NCI-H2081 (cell line): ENCODE measurements at regions not wholly inside any gene's neighbourhood (a gene's known extent, or its start where the extent isn't known, plus 50 kb on each side); places are given as distances from the start of the nearest gene placed in this dataset.
A peak's percentile ranks its signal among the peaks of the same experiment; 100 is the strongest.
"Not testable (repeated sequence)": the region's sequence is repeated elsewhere in the genome, so short reads cannot be mapped to it uniquely, and the experiment has no call there.

Experiments
- DNase-seq, 2 experiments: peaks; one replicate each; lab custom pipeline; 2025; lab: John Stamatoyannopoulos, UW

DNA sequence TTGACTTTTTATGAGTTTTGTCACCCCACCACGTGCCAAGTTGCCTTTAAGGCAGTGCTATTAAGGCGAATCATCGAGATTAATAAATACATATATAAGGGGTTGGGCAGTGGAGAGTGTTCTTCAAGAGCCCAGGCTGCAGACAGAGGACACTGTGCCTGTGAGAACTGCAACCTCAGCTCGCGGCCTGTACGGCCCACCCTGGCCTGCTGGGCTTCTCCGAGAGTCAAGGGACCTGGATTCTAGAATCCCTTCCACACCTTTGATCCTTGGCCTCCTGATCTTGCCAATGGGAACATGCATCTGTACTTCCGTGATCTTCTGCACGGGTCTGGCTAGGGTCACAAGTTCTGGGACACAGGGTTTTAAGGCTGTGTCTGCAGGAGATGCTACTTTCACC lies 54.5 kb downstream of the IRX5 start:
- DNase-seq: no peak

GRCh38 chr16:54985668-54986067 lies 55.0 kb downstream of the IRX5 start:
- no peak for DNase-seq

GRCh38 chr16:54986409-54986808 lies 55.7 kb downstream of the IRX5 start:
- no peak for DNase-seq

DNA sequence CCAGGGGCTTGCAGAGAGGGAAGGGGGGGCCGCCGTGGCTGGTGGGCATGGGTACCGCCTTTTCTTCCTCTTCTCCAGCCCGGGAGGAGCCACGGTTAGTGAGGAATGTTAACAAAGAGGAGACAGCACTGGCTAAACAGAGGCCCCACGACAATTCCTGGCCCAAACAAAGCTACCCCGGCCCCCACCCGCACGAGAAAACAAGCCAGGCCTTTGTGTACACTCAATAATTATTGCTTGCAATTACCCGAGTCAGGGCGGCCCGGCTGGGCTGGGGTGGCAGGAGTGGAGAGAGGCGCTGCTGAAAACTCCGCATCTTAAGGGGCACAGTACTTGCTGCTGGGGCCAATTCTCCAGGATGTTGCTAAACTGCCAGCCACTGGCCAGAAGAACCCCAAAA lies 56.4 kb downstream of the IRX5 start:
- peak; percentile 16 to 30 for DNase-seq

- DNase-seq: no peak
These were observed 60.9 kb downstream of the IRX5 start for GRCh38 chr16:54991525-54991924.

DNA sequence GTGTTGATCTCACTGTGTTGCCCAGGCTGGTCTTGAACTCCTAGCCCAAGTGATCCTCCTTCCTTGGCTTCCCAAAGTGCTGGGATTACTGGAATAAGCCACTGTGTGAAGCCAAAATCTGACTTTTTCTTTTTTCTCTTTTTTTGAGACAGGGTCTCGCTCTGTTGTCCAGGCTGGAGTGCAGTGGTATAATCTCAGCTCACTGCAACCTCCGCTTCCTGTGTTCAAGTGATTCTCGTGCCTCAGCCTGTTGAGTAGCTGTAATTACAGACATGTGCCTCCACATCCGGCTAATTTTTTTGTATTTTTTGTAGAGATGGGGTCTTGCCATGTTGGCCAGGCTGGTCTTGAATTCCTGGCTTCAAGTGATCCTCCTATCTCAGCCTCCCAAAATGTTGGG lies 61.3 kb downstream of the IRX5 start:
- not testable (repeated sequence) for DNase-seq

GRCh38 chr16:54993106-54993895 lies 62.6 kb downstream of the IRX5 start:
- no peak for DNase-seq

DNA sequence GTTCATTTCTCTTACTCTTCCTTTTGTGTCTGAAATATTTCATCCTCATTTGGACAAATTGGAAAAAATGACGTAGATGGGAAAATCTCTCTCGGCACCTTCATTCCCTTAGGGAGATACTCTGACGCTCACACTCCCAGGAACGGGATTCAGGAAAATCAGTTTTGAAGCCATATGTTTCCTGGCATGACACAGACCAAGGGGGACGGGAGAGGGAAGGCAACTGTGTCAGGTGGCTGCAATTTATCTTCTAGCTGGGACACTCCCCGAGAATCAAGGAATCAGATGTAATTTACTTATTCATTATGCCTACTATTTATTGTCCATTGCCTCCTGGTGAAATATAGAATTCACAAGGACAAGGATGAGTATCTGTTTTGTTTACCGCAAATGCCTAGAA lies 65.5 kb downstream of the IRX5 start:
- DNase-seq: no peak

DNA sequence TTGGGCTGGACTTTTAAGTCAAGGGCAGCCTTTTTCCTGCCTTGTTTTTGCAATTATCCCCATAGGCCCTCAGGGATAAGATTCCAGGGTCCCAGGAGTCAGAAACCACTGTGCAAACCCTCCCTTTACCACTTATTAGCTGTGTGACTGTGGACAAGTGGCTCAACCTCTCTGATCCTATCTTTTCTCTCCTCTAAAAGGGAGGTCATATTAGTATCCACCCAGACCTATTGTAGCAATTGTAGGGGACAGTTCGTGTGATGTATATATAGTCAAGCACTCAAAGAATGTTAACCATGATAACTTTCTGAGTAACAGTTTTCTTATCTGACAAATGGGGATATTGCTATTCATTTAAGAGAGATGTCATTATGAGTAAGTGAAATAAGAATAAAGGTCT lies 68.2 kb downstream of the IRX5 start:
- no peak for DNase-seq

- DNase-seq: no peak
These were observed 68.8 kb downstream of the IRX5 start for GRCh38 chr16:54999481-54999880.

DNA sequence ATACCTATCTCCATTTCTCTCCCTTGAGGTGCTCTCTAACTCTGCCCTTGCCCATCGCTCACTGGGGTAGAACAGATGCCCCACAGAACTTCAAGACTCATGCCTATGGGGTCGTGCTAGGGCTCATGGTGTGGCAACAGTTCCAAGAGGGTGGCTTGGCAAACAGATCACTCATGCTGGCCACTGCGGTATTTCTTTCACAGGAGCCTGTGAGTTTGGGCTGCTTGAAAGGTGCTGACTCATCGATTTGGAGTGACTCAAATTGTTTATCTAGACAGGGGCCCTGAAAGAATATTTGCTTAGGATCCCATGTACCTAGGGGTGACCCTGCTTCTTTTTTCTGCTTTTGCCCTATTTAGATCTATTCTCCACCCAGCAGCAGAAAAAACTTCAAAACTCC lies 69.9 kb downstream of the IRX5 start:
- DNase-seq: no peak

DNA sequence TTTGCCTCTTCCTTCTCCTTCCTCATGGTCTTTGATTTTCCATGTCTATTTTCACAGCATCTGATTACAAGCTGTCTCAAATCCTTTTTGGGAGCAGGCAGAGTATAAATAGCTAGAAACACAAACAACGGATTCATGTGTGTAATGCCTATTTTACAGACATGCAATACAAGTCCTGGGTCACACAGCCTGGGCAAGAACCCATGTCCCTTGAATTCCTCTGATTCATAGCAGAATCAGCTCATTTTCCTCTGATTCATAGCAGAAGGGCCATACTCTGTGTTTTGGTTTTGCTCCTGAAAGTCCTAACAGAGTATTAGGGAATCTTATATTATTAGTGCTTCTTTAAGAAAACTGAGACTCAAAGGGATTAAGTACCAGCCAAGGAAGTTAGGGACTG lies 71.3 kb downstream of the IRX5 start:
- DNase-seq: no peak

DNA sequence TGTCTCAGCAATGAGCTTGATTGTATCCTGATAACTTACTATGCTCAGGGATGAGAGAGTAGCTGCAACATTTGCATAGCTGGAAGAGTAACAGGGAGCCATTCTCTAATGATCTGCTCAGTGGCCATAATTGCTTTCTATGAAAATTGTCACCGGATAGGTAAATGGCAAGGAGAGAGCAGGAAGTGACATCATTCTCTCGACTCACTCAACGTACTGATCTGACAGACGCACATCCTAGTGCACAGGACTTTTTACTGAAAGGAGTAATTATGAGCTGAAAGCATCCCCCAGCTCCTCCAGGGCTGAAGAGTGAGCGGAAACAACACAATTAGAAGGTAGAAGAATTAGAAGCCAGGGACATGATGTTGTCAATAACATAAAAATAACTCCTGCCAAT lies 71.8 kb downstream of the IRX5 start:
- DNase-seq: no peak

DNA sequence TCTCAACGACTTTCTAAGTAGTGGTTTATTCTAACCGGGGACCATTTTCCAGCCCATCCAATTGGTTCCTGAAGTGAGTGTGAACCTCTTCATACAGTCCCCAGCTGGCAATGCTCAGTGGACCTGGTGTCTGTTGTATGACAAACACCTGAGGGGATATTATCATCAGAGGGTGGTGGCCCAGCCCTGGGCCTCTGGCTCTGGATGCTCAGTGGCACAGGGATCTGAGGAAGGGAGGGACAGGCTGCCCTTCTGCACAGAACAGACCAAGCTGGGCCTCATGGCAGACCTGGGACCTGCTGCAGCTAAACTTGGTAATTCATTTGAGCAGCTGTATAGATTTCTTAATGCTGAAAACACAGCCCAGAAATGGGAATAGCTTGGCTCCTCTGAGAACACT lies 72.6 kb downstream of the IRX5 start:
- DNase-seq: no peak

DNA sequence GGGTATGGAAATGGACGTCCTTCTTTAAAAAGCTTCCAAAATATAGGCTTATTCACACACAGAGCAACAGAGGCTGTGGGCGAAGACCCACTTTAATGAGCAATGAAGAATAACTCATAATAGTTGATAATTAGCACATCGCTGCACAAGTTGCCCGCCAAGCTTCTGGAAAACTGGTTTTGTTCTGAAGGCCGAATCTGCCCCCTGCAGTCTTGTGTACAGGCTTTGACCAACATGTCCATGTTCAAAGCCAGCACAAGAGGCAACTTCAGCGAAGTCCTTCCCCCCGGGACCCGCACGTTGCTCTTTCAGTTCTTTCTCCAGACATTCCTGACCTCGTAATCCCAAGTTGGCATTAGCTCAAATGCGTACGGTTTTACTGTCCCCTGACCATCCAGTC lies 73.3 kb downstream of the IRX5 start:
- DNase-seq: no peak

GRCh38 chr16:55007504-55007903 lies 76.8 kb downstream of the IRX5 start:
- no peak for DNase-seq

DNA sequence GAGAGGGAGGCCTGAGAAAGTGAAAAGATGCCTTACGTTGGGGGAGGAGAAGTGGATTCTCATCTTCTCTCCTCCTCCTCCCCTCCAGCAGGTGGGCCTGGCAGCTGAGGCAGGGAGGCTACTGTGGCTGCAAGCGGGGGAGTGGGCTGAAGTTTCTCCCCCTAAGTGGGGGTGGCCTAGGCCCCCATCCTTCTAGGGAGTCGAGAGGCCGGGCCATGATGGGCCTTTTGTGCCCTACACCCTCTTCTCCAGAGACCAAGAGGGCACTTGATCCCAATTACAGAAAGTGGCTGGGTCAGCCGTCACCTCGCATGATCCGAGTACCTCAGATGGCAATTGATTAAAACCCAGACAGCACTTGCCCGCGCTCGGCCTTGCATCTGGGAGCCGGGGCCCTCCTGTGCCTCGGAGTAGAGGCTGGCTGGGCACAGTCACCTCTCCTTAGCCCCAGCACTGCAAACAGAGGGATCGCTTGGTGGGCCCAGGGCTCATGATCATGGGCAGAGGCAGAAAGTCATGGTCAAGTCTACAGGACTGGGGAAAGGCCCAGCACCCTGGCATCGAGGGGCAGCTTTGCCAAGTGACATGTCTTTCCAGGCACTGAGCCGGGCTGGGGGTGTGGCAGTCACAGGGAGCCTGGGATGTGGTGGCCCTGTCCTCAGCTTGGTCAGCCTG lies 78.3 kb downstream of the IRX5 start:
- no peak for DNase-seq

GRCh38 chr16:55009581-55009980 lies 78.9 kb downstream of the IRX5 start:
- no peak for DNase-seq

DNA sequence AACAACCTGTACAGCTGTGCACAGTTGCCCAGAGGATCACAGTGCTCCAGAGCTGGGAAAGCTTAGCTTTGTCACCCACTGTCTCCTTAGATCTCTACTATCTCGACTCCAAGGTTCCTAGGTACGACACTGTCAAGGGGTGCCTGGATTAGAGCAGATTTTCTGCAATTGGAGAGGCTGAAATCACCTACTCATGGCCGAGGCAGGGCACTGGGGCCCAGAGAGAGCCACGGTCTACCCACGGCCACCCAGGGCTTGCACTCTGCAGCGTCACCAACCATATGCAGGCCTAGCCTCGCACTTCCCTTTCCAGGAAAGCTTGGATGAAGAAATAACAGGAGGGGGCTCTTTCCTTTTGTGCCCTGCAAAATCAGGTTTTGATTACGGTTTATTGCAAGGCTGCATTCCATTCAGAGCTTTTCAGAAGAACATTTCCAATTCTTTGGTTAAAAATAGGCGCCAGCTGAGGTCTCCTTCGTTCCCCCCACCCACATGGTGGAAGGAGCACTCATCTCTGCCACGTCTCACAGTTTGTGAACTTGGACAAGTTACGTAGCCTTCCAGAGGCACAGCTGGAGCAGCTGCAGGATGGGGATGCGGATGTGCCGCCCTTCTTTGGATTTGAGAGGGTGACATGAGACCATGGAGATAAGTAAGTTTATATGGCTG lies 80.0 kb downstream of the IRX5 start:
- no peak for DNase-seq

- no peak for DNase-seq
These were observed 81.7 kb downstream of the IRX5 start for GRCh38 chr16:55012362-55012761.

GRCh38 chr16:55012793-55013192 lies 82.1 kb downstream of the IRX5 start:
- no peak for DNase-seq

DNA sequence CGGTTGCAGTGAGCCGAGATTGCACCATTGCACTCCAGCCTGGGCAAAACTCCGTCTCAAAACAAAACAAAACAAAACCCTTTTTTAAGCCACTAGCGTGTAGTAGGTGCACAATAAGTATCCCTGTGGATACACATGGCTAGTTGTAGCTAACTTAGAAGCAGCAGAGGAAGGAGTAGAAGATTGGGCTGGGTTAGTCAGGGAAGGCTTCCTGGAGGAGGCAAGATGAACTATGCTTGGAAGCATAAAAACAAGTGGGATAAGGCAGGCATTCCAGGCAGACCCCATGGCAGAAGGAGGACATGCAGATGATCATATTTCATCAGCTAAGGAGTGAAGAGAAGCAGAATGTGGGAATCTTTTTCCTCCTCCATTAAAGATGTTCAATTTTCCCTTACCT lies 83.4 kb downstream of the IRX5 start:
- no peak for DNase-seq

GRCh38 chr16:55015181-55015913 lies 84.7 kb downstream of the IRX5 start:
- no peak for DNase-seq
